GM18507 (cell line): ENCODE measurements at regions not wholly inside any gene's neighbourhood (a gene's known extent, or its start where the extent isn't known, plus 50 kb on each side); places are given as distances from the start of the nearest gene placed in this dataset.
"Not testable (repeated sequence)": the region's sequence is repeated elsewhere in the genome, so short reads cannot be mapped to it uniquely, and the experiment has no call there.

Experiments used
- DNase-seq: peaks from one replicate; pipeline ENCODE4 v3.0.0; 2011; ENCODE audit warnings: low read depth; ENCODE audit not compliant: insufficient read length; ENCODE audit errors: extremely low spot score
- FAIRE-seq: peaks from 2 replicates; lab custom pipeline; 2011; peaks lifted over from hg19 to GRCh38; lab: Jason Lieb, UNC

DNA sequence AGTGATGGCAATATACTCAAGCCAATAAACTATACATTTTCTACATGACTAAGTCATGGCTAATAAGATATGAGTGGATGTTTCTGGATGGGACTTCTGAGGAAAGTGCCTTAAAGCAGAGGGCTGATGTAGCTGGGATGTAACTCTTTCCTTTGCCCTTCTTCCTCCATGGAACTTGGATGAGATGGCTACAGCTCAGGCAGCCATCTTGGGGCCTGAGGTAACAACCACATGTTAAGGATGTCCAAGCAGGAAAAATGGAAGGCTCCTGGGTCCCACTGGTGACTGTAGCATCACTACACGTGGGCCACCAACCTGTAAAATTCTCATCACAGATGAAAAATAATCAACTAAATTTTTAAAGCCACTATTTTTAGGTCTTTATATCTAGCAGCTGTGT lies 54.4 kb upstream of the GRIP1 start:
- FAIRE-seq (no peak), DNase-seq (no peak)

DNA sequence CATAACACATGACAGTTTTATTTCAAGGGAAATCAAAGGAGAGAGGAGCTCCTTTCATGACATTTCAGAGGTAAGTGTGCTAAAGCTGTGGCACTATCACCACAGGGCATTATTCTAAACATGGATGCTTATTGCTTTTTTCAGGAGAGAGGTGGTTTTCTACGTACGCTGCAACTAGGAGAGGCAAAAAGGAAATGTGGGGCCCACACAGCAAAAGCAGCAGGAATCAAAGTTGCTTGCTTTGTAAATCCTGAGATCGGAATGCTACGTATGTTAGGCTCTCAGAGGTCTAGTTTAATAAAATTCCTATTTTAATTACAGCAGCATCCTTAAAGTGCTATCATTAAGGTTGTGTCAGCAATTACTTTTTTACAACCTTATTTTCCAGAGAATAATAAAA lies 55.0 kb upstream of the GRIP1 start:
- DNase-seq (no peak), FAIRE-seq (no peak)

DNA sequence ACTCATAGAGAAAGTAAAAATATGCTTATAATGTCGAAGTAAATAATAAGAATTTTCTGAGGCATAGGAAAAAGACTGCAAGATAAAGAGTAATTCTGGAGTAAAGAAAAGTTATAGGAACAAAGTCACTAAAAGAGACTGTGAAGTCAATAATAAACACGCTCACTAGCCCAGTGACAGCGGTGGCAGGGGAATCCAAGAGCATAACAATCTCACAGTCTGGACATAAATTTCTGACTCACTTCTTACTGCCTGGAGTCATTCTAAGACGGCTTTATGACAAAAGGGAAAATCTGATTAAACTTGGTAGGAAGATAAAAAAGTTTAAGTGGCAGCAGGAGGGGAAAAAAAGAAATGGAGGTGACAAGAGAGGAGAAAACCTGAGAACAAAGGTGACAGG lies 56.4 kb upstream of the GRIP1 start:
- no peak for FAIRE-seq
- DNase-seq = no peak

DNA sequence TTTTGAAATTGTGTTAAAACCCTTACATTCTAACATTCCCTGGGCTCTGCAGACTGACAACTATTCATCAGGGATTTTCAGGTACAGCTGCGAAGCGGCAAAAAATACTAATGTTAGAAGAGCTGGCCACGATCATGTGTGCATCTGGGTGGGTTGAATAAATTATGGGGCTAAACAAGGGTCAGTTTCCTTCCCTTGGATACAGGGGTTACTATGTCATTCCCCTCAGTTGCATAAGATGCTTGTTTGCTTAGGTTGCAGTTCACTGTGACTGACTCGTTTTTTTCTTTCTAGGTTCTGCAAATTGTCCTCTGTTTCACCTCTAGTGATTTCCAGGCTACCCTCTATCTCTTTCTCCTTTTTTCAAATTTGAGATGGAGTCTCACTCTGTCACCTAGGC lies 58.1 kb upstream of the GRIP1 start:
- no peak for FAIRE-seq
- no peak for DNase-seq

GRCh38 chr12:66739266-66739665 lies 60.4 kb upstream of the GRIP1 start:
- FAIRE-seq (no peak), DNase-seq (no peak)

DNA sequence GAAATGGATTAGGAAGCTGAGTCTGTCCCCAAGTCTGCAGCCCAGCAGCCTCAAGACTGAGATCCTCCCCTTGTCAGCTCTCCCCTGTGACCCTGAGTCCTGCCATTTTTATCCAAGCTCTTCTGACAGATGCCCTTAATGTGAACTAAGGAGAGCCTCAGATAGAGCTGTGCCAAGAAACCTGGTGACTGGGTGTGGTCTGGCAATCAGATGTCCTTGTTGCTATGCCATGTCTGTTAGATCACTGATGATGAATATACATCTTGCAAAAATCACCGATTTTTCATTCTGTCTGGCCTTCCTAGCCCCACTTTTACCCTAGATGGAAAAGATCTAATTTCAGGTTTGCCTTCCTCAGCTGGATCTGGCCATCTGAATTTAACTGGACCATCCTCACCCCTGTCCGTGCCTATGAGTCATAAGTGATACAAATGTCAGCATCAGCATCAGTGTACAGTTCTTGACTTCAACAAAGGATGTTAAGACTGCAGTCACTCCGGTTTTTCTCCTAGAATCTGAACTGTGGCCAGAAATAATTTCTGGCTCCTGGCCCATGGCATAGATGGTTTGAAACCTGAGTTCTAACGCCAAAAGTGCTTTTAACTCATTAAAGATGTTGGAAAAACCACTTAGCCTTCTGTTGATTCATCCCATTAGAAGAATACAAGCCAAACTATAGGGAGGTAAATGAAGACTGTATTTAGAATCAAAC lies 61.2 kb upstream of the GRIP1 start:
- DNase-seq (no peak), FAIRE-seq (no peak)

DNA sequence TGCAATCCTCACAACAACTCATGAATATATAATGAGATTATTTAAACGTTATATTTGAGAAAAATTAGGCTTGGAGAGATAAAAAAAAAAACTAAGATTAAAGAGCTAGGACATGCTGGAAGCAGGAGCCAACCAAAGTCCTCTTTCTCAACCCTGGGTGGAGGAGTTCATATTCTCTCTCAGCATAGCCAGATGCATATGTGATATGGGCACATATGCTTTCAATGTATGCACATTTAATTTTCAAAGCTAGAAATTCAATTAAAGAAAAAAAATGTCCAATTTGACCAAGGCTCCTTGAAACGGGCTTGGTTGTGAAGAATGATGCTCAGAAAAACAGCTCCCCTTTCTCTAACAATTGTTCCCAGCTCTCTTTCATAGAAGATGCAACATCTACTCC lies 61.9 kb upstream of the GRIP1 start:
- FAIRE-seq (no peak), DNase-seq (no peak)

GRCh38 chr12:66741919-66742318 lies 63.0 kb upstream of the GRIP1 start:
- no peak for DNase-seq
- FAIRE-seq = no peak

DNA sequence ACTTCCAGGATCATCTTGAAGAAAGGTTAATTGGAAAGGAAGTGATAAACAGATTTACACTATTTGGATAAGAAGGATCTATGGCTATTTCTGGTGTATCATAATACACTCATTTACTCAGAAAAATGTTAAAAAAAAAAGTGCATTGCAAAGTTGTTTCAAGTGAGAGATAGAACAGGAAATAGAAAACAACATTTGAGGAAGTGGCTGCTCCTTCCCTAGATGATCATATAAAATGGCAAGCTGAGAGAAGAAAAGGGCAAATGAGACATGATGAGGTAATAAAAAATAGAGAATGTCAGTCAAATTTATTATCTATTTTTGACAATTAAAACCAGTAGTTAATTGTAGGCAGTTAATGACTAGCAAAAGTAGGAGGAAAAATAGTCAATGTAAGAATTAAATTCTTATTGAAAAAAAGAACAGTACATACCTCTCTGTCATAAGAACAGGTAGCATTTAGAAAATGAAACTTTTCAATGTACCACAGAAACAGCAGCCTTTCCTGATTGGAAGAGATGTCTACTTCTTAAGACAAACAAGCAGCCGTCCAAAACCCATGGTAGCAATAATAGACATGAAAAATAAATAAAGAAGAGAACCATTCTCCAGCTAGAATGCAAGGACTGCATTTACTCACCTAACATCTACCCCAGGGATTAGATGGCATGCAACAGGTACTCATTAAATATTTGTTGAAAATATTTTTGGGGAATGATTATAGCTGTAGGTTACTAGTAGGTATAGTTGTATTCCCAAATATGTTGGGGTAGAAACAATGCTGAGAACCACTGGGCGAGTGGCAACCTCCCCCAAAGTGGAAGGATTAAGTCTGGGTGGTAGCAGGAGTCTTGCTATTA lies 63.9 kb upstream of the GRIP1 start:
- DNase-seq (no peak), FAIRE-seq (no peak)

DNA sequence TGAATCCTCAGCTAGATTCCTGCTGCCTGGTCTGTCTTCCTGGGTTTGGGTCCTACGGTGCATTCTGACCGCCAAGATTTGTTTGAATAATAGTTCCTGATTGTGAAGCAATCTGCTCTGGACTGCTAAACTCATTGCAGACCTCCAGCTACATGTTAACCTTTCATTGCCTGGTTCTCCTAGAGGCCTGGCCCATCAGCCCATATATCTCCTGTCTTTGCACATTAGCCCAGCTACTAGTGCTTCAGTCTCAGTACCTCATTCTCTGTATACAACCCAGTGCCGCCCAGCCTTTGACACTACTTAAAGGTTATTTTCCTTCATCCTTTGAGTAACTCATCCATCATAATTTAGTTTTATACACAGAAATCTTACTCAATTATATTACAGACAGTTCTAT lies 65.6 kb upstream of the GRIP1 start:
- FAIRE-seq (no peak), DNase-seq (no peak)

DNA sequence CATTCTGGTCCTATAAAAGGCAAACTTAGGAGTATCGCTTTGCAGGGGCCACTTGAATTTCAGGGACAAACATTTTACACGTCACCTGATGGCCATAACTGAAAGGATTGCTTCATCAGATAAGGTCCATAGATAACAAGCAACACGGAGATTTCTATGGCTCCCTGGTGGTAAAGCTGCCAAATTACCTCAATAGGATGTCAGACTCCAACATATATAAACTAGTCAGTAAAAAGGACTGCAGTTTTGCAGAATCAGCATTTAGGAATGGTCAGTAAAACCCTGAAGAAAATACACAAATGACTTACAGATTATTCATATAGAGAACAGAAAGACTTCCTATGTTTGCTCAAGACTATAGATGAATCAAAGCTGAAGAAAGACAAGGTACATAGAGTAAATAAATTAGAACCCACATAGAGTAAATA lies 66.1 kb upstream of the GRIP1 start:
- no peak for FAIRE-seq
- DNase-seq = no peak

- FAIRE-seq = no peak
Observed at GRCh38 chr12:66746489-66747201, 67.8 kb upstream of the GRIP1 start.

GRCh38 chr12:66751432-66752113 lies 72.7 kb upstream of the GRIP1 start:
- FAIRE-seq (no peak), DNase-seq (no peak)

More at GRCh38 chr12:66746489-66747201, 67.8 kb upstream of the GRIP1 start:
- no peak for DNase-seq

DNA sequence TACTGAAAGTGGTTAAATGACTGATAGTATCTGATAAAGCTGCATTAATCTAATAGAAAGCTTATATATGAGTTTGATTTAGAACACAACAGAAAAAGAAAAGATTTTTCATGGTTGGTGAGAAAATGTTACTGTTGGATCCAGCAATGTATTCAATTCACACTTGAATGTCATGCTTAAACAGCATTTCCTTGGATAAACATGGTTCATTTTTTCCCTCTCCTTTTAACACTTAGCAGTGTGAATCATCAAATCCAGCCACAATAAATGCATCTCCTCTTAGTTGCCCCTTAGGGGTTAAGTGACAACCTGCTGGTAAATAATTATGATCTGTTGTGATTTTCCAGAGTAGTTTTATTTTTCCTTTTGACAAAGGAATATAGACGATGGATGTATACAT lies 74.9 kb upstream of the GRIP1 start:
- no peak for DNase-seq
- no peak for FAIRE-seq

DNA sequence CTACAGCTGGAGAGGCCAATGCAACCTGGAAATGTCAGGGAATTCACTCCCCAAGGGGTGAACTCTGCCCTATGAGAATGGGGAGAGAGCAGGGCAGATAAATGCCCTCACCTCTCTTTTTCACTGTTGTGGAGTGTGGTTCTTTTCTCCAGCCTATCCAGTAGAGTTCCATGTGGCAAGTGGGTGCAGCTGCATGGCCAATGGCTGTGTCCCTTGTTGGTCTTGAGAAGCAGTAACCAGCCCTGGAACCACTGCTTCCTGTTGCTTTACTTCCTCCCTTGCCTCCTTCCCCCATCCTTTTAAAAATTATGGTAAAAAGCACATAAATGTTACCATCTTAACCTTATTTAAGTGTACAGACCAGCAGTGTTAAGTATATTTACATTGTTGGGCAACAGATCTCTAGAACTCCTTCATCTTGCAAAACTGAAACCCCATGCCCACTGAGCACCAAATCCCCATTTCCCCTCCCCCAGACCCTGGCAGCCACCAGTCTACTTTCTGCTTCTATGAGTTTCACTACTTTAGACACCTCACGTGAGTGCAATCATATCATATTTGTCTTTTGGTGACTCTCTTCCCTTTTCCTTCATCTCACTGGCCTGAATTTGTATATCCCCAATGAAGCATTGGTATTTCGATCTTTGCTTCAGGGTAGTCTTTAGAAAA lies 77.0 kb upstream of the GRIP1 start:
- FAIRE-seq = no peak
- DNase-seq = no peak

- DNase-seq (no peak), FAIRE-seq (no peak)
Observed at GRCh38 chr12:66756631-66757030, 77.8 kb upstream of the GRIP1 start.

GRCh38 chr12:66760122-66760521 lies 81.2 kb upstream of the GRIP1 start:
- FAIRE-seq, DNase-seq: not testable (repeated sequence)

DNA sequence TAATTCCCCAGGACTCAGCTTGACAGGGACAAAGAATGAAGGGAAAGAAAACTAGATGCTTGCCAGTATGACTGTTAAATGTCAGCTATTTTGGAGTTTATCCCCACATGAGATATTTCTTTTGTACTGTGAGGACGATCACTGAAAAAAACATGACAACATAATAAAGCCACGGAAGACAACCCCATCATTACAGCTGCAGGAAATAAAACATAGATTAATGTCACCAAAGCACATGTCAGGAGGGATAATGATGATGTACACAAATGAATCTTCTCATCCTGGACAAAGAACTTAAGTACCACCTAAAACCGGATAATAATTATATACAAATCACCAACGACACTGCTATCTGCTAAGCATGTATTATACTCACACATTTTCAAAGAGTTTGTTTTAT lies 84.6 kb upstream of the GRIP1 start:
- DNase-seq = no peak
- FAIRE-seq = no peak

DNA sequence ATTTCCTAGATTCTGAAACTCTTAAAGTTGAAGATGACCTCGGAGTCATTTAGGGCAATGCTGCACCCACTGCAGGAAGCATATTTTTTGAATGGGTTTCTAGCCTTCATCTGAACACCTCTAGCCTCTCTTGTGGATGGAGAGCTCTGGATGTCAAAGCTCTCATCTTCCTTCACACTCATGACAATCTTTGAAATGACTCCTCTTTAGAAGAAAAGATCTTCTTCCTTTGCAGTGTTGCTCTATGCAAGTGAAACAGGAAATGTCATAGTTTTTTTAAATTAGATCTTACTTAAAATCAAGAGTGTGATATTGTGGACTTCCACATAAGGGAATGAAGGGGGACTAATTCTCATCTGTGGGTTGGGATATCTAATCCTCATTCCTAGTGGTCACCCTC lies 86.3 kb upstream of the GRIP1 start:
- FAIRE-seq (no peak), DNase-seq (no peak)
